ENCODE measurements at regions not wholly inside any gene's neighbourhood (a gene's known extent, or its start where the extent isn't known, plus 50 kb on each side); places are given as distances from the start of the nearest gene placed in this dataset.

- TF ChIP-seq, protein P1, sequence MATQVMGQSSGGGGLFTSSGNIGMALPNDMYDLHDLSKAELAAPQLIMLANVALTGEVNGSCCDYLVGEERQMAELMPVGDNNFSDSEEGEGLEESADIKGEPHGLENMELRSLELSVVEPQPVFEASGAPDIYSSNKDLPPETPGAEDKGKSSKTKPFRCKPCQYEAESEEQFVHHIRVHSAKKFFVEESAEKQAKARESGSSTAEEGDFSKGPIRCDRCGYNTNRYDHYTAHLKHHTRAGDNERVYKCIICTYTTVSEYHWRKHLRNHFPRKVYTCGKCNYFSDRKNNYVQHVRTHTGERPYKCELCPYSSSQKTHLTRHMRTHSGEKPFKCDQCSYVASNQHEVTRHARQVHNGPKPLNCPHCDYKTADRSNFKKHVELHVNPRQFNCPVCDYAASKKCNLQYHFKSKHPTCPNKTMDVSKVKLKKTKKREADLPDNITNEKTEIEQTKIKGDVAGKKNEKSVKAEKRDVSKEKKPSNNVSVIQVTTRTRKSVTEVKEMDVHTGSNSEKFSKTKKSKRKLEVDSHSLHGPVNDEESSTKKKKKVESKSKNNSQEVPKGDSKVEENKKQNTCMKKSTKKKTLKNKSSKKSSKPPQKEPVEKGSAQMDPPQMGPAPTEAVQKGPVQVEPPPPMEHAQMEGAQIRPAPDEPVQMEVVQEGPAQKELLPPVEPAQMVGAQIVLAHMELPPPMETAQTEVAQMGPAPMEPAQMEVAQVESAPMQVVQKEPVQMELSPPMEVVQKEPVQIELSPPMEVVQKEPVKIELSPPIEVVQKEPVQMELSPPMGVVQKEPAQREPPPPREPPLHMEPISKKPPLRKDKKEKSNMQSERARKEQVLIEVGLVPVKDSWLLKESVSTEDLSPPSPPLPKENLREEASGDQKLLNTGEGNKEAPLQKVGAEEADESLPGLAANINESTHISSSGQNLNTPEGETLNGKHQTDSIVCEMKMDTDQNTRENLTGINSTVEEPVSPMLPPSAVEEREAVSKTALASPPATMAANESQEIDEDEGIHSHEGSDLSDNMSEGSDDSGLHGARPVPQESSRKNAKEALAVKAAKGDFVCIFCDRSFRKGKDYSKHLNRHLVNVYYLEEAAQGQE (IDR thresholded peaks at IDR 0.05; ENCODE audit: low read depth, low read length): no peak
These were observed 132.9 kb downstream of the BARX1 start (continued) for GRCh38 chr9:93822229-93822628.

DNA sequence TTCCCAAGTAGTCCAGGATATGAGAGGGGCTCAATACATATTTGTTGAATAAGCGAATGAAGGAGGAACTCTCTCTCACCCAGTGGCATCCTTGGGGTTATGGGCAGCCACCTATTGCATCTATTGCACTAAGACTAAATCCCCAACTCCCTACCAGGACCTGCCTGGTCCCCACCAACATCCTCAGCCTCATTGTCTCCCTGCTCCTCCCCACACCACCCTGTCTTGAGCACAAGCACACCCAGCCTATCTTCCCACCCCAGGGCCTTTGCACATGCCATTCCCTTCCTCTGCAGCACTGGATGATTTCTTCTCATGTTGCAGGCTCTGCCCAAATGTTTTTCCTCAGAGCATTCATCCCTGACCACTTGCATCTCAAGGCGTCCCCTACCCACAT, 133.8 kb downstream of the BARX1 start:
- ChIA-PET CTCF (no interaction called here), RAD21 (ENCODE audit: unreplicated experiment) (no interaction called here), POLR2A (no interaction called here), SMC1A (ENCODE audit: uncharacterized antibody, unreplicated experiment) (no interaction called here)
- ATAC-seq (no peak), DNase-seq (ENCODE audit: low read depth, low spot score) (no peak), FAIRE-seq (no peak)
- WGBS (ENCODE audit: insufficient coverage, insufficient replicate concordance, low lambda C conversion rate, missing lambda C conversion rate): 11% methylated on average over 2 of the region's 2 CpGs
- H3K9ac ChIP-seq (ENCODE audit: control insufficient read depth, insufficient read depth, low read length): no peak overlapping the region
- BruUV-seq (replicated peaks): no TSS peak
- H3K27ac ChIP-seq (ENCODE audit: control insufficient read depth, insufficient read depth): no peak overlapping the region
- H3K4me3 ChIP-seq: no peak overlapping the region
- H3K9me3 ChIP-seq (replicated peaks; ENCODE audit: control insufficient read depth, insufficient read depth, low read length): no peaks in the 10 kb centered on the region
- H3K4me2 ChIP-seq (ENCODE audit: control insufficient read depth, insufficient read depth): no peak overlapping the region
- TF ChIP-seq FOXM1 (IDR thresholded peaks at IDR 0.05; ENCODE audit: low read depth, low read length) (no peak), YBX1 (IDR thresholded peaks at IDR 0.05) (no peak), ESRRA (IDR thresholded peaks at IDR 0.05; ENCODE audit: low read length) (no peak), RELB (IDR thresholded peaks at IDR 0.05; ENCODE audit: low read depth) (no peak), GABPA (IDR thresholded peaks at IDR 0.05; ENCODE audit: low read depth) (no peak), YY1 (IDR thresholded peaks at IDR 0.05; ENCODE audit: low read depth, low read length) (no peak), ZNF217 (IDR thresholded peaks at IDR 0.05) (no peak), IRF5 (IDR thresholded peaks at IDR 0.05; ENCODE audit: borderline replicate concordance) (no peak)
- TF ChIP-seq, protein P2, sequence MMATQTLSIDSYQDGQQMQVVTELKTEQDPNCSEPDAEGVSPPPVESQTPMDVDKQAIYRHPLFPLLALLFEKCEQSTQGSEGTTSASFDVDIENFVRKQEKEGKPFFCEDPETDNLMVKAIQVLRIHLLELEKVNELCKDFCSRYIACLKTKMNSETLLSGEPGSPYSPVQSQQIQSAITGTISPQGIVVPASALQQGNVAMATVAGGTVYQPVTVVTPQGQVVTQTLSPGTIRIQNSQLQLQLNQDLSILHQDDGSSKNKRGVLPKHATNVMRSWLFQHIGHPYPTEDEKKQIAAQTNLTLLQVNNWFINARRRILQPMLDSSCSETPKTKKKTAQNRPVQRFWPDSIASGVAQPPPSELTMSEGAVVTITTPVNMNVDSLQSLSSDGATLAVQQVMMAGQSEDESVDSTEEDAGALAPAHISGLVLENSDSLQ (IDR thresholded peaks at IDR 0.05): no peak
- H3K27me3 ChIP-seq (replicated peaks in 1 of 2; ENCODE audit: control insufficient read depth in 2 of 2, insufficient read depth in 2 of 2, low read length in 1 of 2): peaks cover 0 to 1% of the 10 kb centered on the region in 2 experiments; a peak in 1 of 4 replicates
- no peaks in the 10 kb centered on the region for H3K36me3 ChIP-seq (ENCODE audit: control insufficient read depth in 2 of 2, insufficient read depth in 2 of 2, low read length in 1 of 2)
- in situ Hi-C loops (cut with MboI) (no loop called here), intact Hi-C loops (cut with micrococcal nuclease; ENCODE audit: unreplicated experiment) (no loop called here)
- no peaks in the 10 kb centered on the region for H3K4me1 ChIP-seq (ENCODE audit: control insufficient read depth, insufficient read depth, low read length)
- H2AFZ ChIP-seq (ENCODE audit: control insufficient read depth, low read depth, low read length): no peak overlapping the region
- no peaks in the 10 kb centered on the region for H4K20me1 ChIP-seq (ENCODE audit: control insufficient read depth, insufficient read depth)
- no peaks in the 10 kb centered on the region for H3K79me2 ChIP-seq (ENCODE audit: control insufficient read depth, insufficient read depth, low read length)
